HCT116 (cell line): ENCODE measurements at regions not wholly inside any gene's neighbourhood (a gene's known extent, or its start where the extent isn't known, plus 50 kb on each side); places are given as distances from the start of the nearest gene placed in this dataset.

Source experiments
- EGR1 ChIP-seq: IDR thresholded peaks from 2 replicates; pipeline ENCODE4 v1.6.1; 2012; ENCODE audit warnings: low read depth
- EZH2 ChIP-seq: fragments of 200-600 bp; sonication (generic); IDR thresholded peaks from 2 replicates; pipeline ENCODE4 v1.6.1; 2017; ENCODE audit warnings: antibody characterized with exemption, mixed run types
- EZH2phosphoT487 ChIP-seq: fragments of 200-600 bp; IDR thresholded peaks from 2 replicates; pipeline ENCODE4 v1.6.1; 2018; ENCODE audit warnings: antibody characterized with exemption, borderline replicate concordance
- POLR2A ChIP-seq: IDR thresholded peaks from 2 replicates; pipeline ENCODE4 v1.7.0; 2011; ENCODE audit warnings: borderline replicate concordance; ENCODE audit not compliant: insufficient read depth, insufficient read length; ENCODE audit errors: extremely low read depth
- POLR2AphosphoS5 ChIP-seq: IDR thresholded peaks from 2 replicates; pipeline ENCODE4 v1.6.1; 2011; ENCODE audit warnings: mild to moderate bottlenecking, low read depth, low read length, moderate library complexity
- RAD21 ChIP-seq: IDR thresholded peaks from 2 replicates; pipeline ENCODE4 v1.6.1; 2012; ENCODE audit warnings: low read depth, mild to moderate bottlenecking
- TCF7L2 ChIP-seq: IDR thresholded peaks from 2 replicates; pipeline ENCODE4 v1.7.0; 2011; ENCODE audit warnings: borderline replicate concordance, inconsistent platforms; ENCODE audit not compliant: insufficient read depth, insufficient read length; ENCODE audit errors: extremely low read depth
- ZFX ChIP-seq: fragments of 450-650 bp; IDR thresholded peaks from 2 replicates; pipeline ENCODE4 v1.6.1; 2017
- TF ChIP-seq, protein P1 (sequence below), 3 experiments: fragments of 200-600 bp in 1 of 3; sonication (generic) in 1 of 3; IDR thresholded peaks in 2 of 3; conservative IDR thresholded peaks in 1 of 3; 2 replicates each; pipeline ENCODE4 v1.5.1; 2012 to 2017; ENCODE audit warnings: low read depth in 2 of 3, low read length in 2 of 3, antibody characterized with exemption in 1 of 3, borderline replicate concordance in 1 of 3, control low read depth in 1 of 3, mild to moderate bottlenecking in 1 of 3, mixed read lengths in 1 of 3, mixed run types in 1 of 3, moderate library complexity in 1 of 3; ENCODE audit not compliant: insufficient read depth in 1 of 3
- TF ChIP-seq, protein P2 (sequence below): IDR thresholded peaks from 2 replicates; pipeline ENCODE4 v1.6.1; 2012; ENCODE audit warnings: low read depth

DNA sequence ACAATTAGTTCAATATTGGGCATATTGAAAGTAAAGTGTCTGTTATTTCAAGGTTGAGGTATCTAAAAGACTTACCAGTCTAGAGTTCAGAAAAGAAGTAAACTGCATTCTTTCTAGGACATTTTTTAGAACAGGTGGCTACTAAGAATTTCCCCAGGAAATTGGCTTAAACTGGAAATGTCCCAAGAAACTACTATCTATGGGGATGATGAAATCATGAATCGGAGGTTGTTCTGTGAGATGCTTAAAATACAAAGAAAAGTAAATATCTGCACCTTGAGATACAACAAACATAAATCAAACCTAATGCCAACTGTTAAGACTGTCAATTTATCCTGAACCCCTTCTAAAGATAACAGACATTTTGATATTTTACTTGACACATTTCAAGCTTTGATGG lies 226.5 kb upstream of the NREP start:
- TF ChIP-seq EZH2 (no peak), EZH2phosphoT487 (no peak), TCF7L2 (no peak), RAD21 (no peak), POLR2AphosphoS5 (no peak), POLR2A (no peak), ZFX (no peak), EGR1 (no peak)
- TF ChIP-seq, protein P1, sequence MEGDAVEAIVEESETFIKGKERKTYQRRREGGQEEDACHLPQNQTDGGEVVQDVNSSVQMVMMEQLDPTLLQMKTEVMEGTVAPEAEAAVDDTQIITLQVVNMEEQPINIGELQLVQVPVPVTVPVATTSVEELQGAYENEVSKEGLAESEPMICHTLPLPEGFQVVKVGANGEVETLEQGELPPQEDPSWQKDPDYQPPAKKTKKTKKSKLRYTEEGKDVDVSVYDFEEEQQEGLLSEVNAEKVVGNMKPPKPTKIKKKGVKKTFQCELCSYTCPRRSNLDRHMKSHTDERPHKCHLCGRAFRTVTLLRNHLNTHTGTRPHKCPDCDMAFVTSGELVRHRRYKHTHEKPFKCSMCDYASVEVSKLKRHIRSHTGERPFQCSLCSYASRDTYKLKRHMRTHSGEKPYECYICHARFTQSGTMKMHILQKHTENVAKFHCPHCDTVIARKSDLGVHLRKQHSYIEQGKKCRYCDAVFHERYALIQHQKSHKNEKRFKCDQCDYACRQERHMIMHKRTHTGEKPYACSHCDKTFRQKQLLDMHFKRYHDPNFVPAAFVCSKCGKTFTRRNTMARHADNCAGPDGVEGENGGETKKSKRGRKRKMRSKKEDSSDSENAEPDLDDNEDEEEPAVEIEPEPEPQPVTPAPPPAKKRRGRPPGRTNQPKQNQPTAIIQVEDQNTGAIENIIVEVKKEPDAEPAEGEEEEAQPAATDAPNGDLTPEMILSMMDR (IDR thresholded peaks at IDR 0.05 in 2 of 3, conservative IDR thresholded peaks at IDR 0.05 in 1 of 3; ENCODE audit: borderline replicate concordance in 1 of 3, insufficient read depth in 1 of 3, low read depth in 2 of 3, low read length in 2 of 3) = no peak
- TF ChIP-seq, protein P2, sequence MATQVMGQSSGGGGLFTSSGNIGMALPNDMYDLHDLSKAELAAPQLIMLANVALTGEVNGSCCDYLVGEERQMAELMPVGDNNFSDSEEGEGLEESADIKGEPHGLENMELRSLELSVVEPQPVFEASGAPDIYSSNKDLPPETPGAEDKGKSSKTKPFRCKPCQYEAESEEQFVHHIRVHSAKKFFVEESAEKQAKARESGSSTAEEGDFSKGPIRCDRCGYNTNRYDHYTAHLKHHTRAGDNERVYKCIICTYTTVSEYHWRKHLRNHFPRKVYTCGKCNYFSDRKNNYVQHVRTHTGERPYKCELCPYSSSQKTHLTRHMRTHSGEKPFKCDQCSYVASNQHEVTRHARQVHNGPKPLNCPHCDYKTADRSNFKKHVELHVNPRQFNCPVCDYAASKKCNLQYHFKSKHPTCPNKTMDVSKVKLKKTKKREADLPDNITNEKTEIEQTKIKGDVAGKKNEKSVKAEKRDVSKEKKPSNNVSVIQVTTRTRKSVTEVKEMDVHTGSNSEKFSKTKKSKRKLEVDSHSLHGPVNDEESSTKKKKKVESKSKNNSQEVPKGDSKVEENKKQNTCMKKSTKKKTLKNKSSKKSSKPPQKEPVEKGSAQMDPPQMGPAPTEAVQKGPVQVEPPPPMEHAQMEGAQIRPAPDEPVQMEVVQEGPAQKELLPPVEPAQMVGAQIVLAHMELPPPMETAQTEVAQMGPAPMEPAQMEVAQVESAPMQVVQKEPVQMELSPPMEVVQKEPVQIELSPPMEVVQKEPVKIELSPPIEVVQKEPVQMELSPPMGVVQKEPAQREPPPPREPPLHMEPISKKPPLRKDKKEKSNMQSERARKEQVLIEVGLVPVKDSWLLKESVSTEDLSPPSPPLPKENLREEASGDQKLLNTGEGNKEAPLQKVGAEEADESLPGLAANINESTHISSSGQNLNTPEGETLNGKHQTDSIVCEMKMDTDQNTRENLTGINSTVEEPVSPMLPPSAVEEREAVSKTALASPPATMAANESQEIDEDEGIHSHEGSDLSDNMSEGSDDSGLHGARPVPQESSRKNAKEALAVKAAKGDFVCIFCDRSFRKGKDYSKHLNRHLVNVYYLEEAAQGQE = no peak
